ENCODE measurements at regions not wholly inside any gene's neighbourhood (a gene's known extent, or its start where the extent isn't known, plus 50 kb on each side); places are given as distances from the start of the nearest gene placed in this dataset.

DNA sequence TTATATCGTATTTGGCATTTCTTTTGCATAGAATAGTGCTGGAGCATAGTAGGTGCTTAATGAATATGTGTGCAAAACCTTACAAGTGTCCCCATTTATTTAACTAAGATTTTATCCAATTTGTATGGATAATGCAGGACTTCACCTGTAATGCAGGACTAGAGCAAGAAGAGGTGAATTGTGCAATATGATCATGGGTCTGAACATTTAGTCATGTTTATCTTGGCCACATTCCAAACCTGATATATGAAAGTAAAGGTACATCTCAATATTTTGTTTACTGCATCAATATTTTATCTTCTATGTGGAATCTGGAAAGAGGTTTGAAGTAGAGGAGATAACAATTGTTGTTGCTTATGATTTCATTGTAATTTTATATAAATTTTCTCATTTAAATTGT is 1626.7 kb upstream of the B3GALT2 start:
- ChIA-PET POLR2A (no interaction called here), CTCF (no interaction called here)
- H3K4me3 ChIP-seq = no peak overlapping the region
- TF ChIP-seq BHLHE40 (IDR thresholded peaks at IDR 0.05; ENCODE audit: low read depth, low read length) (no peak), EP300 (IDR thresholded peaks at IDR 0.05) (no peak), ZC3H11A (IDR thresholded peaks at IDR 0.05) (no peak), HOXA7 (CRISPR knock-in tag; IDR thresholded peaks at IDR 0.05) (no peak), CEBPB (IDR thresholded peaks at IDR 0.05) (no peak), PBX3 (IDR thresholded peaks at IDR 0.05) (no peak)
- no peaks in the 10 kb centered on the region for H3K4me1 ChIP-seq
- no peak overlapping the region for H3K27ac ChIP-seq
- 14% methylated on average over 1 of the region's 1 CpG for WGBS (ENCODE audit: missing lambda C conversion rate)
- no peak for FAIRE-seq
- no peak overlapping the region for H3K4me2 ChIP-seq
- no peak for DNase-seq (ENCODE audit: low read depth in 1 of 2, low spot score in 1 of 2)
- H3K9me3 ChIP-seq = no peaks in the 10 kb centered on the region
- no peak for ATAC-seq

- no peak for ATAC-seq
- DNase-seq (ENCODE audit: low read depth in 1 of 2, low spot score in 1 of 2) = no peak
- H3K4me3 ChIP-seq = no peak overlapping the region
- POLR2A ChIA-PET = no interaction called here
- TF ChIP-seq RARB (CRISPR knock-in tag; IDR thresholded peaks at IDR 0.05) (no peak), RFX5 (IDR thresholded peaks at IDR 0.05) (no peak), CHD2 (IDR thresholded peaks at IDR 0.05; ENCODE audit: low read length, partially characterized antibody) (no peak), GATA3 (IDR thresholded peaks at IDR 0.05; ENCODE audit: borderline replicate concordance) (no peak), TP53 (CRISPR knock-in tag; IDR thresholded peaks at IDR 0.05) (no peak), RAD21 (conservative IDR thresholded peaks at IDR 0.05 in 1 of 2, IDR thresholded peaks at IDR 0.05 in 1 of 2) (no peak), ZSCAN20 (CRISPR knock-in tag; IDR thresholded peaks at IDR 0.05) (no peak), MAZ (IDR thresholded peaks at IDR 0.05; ENCODE audit: borderline replicate concordance, low read depth, low read length) (no peak), BCL3 (IDR thresholded peaks at IDR 0.05) (no peak), PBX3 (IDR thresholded peaks at IDR 0.05) (no peak), HDAC2 (IDR thresholded peaks at IDR 0.05) (no peak), FOXS1 (CRISPR knock-in tag; IDR thresholded peaks at IDR 0.05) (no peak), HOXB13 (CRISPR knock-in tag; IDR thresholded peaks at IDR 0.05; ENCODE audit: low read depth) (no peak), ELK1 (IDR thresholded peaks at IDR 0.05; ENCODE audit: low read depth, low read length) (no peak), MAFK (IDR thresholded peaks at IDR 0.05; ENCODE audit: partially characterized antibody) (no peak), CTCF (IDR thresholded peaks at IDR 0.05) (no peak), BHLHE40 (IDR thresholded peaks at IDR 0.05; ENCODE audit: low read depth, low read length) (no peak), POLR2A (IDR thresholded peaks at IDR 0.05; ENCODE audit: low read length) (no peak), ESRRA (IDR thresholded peaks at IDR 0.05; ENCODE audit: borderline replicate concordance, low read length) (no peak)
- TF ChIP-seq, protein P1, sequence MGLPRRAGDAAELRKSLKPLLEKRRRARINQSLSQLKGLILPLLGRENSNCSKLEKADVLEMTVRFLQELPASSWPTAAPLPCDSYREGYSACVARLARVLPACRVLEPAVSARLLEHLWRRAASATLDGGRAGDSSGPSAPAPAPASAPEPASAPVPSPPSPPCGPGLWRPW (IDR thresholded peaks at IDR 0.05) = no peak
- H3K4me2 ChIP-seq = no peak overlapping the region
- no peak for FAIRE-seq
- no peaks in the 10 kb centered on the region for H3K4me1 ChIP-seq
- WGBS (ENCODE audit: missing lambda C conversion rate) = 52% methylated on average over 1 of the region's 1 CpG
- no peaks in the 10 kb centered on the region for H3K9me3 ChIP-seq
- CTCF ChIA-PET = no interaction called here
- H3K27ac ChIP-seq = no peak overlapping the region
Observed at GRCh38 chr1:194809665-194810064, 1623.3 kb upstream of the B3GALT2 start.

Data from A549 (cell line).